Muscle of leg (tissue), 3 donors: ENCODE measurements at regions not wholly inside any gene's neighbourhood (a gene's known extent, or its start where the extent isn't known, plus 50 kb on each side); places are given as distances from the start of the nearest gene placed in this dataset.

ENCODE experiments used
- DNase-seq: peaks from one replicate; pipeline ENCODE4 v3.0.0; 2013
- H3K27ac ChIP-seq: one replicate; pipeline ENCODE4 v1.5.1; 2013; ENCODE audit warnings: mild to moderate bottlenecking, low read length, control low read depth
- H3K27me3 ChIP-seq: one replicate; pipeline ENCODE4 v1.6.1; 2013; ENCODE audit warnings: low read length; ENCODE audit not compliant: control insufficient read depth, insufficient read depth
- H3K36me3 ChIP-seq: one replicate; pipeline ENCODE4 v1.6.1; 2013; ENCODE audit warnings: low read length; ENCODE audit not compliant: control insufficient read depth, insufficient read depth
- H3K4me1 ChIP-seq: one replicate; pipeline ENCODE4 v1.6.1; 2013; ENCODE audit warnings: low read length; ENCODE audit not compliant: control insufficient read depth, insufficient read depth
- H3K4me3 ChIP-seq: one replicate; pipeline ENCODE4 v1.5.1; 2013; ENCODE audit warnings: low read length, control low read depth
- H3K9me3 ChIP-seq: replicated peaks from 2 replicates; pipeline ENCODE4 v1.6.1; 2013; ENCODE audit warnings: low read depth, low read length; ENCODE audit not compliant: control insufficient read depth
- WGBS: methylation state at CpG from one replicate; pipeline ENCODE4 v1.1.5; 2013; ENCODE audit warnings: missing lambda C conversion rate; ENCODE audit not compliant: insufficient coverage; 5-methylcytosine and 5-hydroxymethylcytosine counted together

DNA sequence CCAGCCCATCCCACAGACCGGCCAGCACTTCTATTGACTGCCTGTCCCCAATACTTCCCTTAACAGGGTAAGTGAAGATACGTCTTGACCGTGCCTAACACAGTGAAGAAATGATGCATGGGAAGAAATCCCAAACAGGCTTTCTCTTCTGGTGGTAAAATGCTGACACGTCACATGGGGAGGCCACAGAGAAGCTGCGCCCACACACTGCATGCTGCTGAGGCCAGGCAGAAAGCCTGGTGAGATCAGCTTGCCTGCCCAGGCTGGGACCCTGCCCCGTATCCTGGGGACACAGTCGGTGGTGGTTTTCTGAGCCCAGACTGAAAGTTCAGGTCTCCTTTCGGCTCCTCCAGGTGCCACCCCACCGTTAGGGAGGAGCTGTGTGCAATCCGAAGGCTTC lies 356.3 kb upstream of the MGMT start:
- H3K4me1 ChIP-seq, result no peaks in the 10 kb centered on the region
- no peaks in the 10 kb centered on the region for H3K9me3 ChIP-seq
- no peak for DNase-seq
- H3K4me3 ChIP-seq, result no peak overlapping the region
- WGBS, result 94% methylated on average over 9 of the region's 10 CpGs
- H3K27me3 ChIP-seq, result no peaks in the 10 kb centered on the region
- H3K36me3 ChIP-seq, result no peaks in the 10 kb centered on the region
- no peak overlapping the region for H3K27ac ChIP-seq

GRCh38 chr10:129111922-129112321 lies 355.1 kb upstream of the MGMT start:
- 55% methylated on average over 4 of the region's 6 CpGs for WGBS
- H3K27ac ChIP-seq, result no peak overlapping the region
- H3K36me3 ChIP-seq, result no peaks in the 10 kb centered on the region

GRCh38 chr10:129114588-129114987 lies 352.5 kb upstream of the MGMT start:
- no peak for DNase-seq
- H3K27me3 ChIP-seq, result no peaks in the 10 kb centered on the region
- H3K4me3 ChIP-seq, result no peak overlapping the region
- WGBS, result 79% methylated on average over 7 of the region's 10 CpGs
- no peaks in the 10 kb centered on the region for H3K4me1 ChIP-seq
- H3K27ac ChIP-seq, result no peak overlapping the region
- no peaks in the 10 kb centered on the region for H3K9me3 ChIP-seq
- no peaks in the 10 kb centered on the region for H3K36me3 ChIP-seq

More at GRCh38 chr10:129111922-129112321, 355.1 kb upstream of the MGMT start:
- Histone ChIP-seq H3K4me3 (no peak overlapping the region), H3K4me1 (no peaks in the 10 kb centered on the region), H3K27me3 (no peaks in the 10 kb centered on the region), H3K9me3 (no peaks in the 10 kb centered on the region)
- DNase-seq, result no peak

DNA sequence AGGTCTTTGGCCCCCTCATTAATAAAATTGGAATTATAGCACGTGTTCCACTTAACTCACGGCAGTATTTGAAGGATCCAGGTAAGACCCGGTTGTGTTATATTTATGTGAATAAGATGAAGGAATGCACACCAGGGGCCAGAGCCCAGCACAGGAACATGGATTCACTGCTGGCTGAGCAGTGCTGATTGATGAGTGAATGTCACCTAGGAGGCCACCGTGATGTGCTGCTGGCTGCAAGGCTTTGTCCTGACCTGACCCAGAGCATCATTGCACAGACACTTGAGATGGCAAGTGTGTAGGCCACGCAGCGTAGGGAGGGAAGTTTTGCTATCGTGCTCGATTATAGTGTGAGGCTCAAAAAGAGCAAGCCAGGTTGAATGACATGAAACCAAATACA lies 350.7 kb upstream of the MGMT start:
- Histone ChIP-seq H3K4me1 (no peaks in the 10 kb centered on the region), H3K4me3 (no peak overlapping the region), H3K27me3 (no peaks in the 10 kb centered on the region), H3K27ac (no peak overlapping the region), H3K9me3 (no peaks in the 10 kb centered on the region), H3K36me3 (no peaks in the 10 kb centered on the region)
- 80% methylated on average over 5 of the region's 8 CpGs for WGBS
- no peak for DNase-seq

DNA sequence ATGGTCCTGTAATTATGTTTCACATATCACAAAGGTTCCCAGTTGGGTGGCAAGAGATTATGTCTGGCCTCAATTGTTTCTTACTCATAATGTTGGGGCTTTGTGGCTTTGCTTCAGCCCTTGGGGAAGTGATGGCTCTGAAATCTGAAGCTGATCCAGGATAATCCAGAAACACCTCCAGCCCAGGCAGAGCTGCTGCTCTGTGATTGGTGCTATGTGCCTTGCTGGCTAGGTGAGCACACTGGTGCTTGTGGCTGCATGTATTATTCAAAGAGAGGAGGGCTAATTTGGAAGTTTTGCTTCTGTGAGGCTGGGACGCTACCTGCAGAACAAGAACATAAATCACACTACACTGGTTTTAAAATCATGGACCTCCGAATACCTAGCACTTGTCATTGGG lies 346.6 kb upstream of the MGMT start:
- H3K27me3 ChIP-seq, result no peaks in the 10 kb centered on the region
- no peak overlapping the region for H3K4me3 ChIP-seq
- H3K27ac ChIP-seq, result no peak overlapping the region
- no peaks in the 10 kb centered on the region for H3K4me1 ChIP-seq
- H3K9me3 ChIP-seq, result no peaks in the 10 kb centered on the region
- DNase-seq, result no peak
- no CpG with 5 or more reads among the region's 2 CpGs for WGBS
- no peaks in the 10 kb centered on the region for H3K36me3 ChIP-seq

GRCh38 chr10:129122846-129123245 lies 344.2 kb upstream of the MGMT start:
- H3K4me3 ChIP-seq, result no peak overlapping the region
- peaks cover 3% of the 10 kb centered on the region for H3K9me3 ChIP-seq
- WGBS, result 86% methylated on average over 2 of the region's 3 CpGs
- H3K4me1 ChIP-seq, result no peaks in the 10 kb centered on the region
- DNase-seq, result no peak
- H3K36me3 ChIP-seq, result no peaks in the 10 kb centered on the region
- no peak overlapping the region for H3K27ac ChIP-seq
- H3K27me3 ChIP-seq, result no peaks in the 10 kb centered on the region

DNA sequence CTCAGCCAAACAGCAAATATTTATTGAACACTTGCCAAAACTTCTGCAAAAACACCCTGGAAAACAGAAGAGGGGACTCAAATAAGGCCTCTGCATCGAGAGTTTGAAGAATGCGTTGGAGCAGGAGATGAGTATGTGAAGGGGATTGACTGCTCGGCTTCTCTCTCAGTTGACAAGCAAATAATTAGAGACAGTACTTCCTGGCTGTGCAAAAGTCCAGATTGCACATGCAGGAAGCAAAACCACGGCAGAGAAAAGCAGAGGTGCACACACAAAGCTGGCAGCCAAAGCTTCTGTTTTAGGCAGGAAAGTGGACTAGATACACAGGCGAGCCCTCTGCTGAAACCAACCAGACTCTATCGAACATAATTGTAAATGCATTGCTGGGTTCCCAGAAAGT lies 343.6 kb upstream of the MGMT start:
- H3K9me3 ChIP-seq, result peaks cover 3% of the 10 kb centered on the region
- DNase-seq, result peak; percentile 34
- no peak overlapping the region for H3K27ac ChIP-seq
- no peaks in the 10 kb centered on the region for H3K36me3 ChIP-seq
- no peaks in the 10 kb centered on the region for H3K27me3 ChIP-seq
- H3K4me1 ChIP-seq, result no peaks in the 10 kb centered on the region
- WGBS, result 25% methylated on average over 5 of the region's 6 CpGs
- no peak overlapping the region for H3K4me3 ChIP-seq

GRCh38 chr10:129126982-129127381 lies 340.1 kb upstream of the MGMT start:
- DNase-seq, result no peak
- H3K36me3 ChIP-seq, result no peaks in the 10 kb centered on the region
- no CpG with 5 or more reads among the region's 4 CpGs for WGBS
- peaks cover 2% of the 10 kb centered on the region for H3K4me1 ChIP-seq
- H3K27ac ChIP-seq, result no peak overlapping the region
- H3K27me3 ChIP-seq, result peaks cover 2% of the 10 kb centered on the region
- no peak overlapping the region for H3K4me3 ChIP-seq
- H3K9me3 ChIP-seq, result peaks cover 3% of the 10 kb centered on the region

- no peaks in the 10 kb centered on the region for H3K9me3 ChIP-seq
- peaks cover 2% of the 10 kb centered on the region for H3K27me3 ChIP-seq
- peak; percentile 94 for DNase-seq
- H3K4me3 ChIP-seq, result no peak overlapping the region
- peak overlapping the region; percentile 15 for H3K27ac ChIP-seq
- H3K36me3 ChIP-seq, result no peaks in the 10 kb centered on the region
- 24% methylated on average over 2 of the region's 12 CpGs for WGBS
- H3K4me1 ChIP-seq, result peaks cover 2% of the 10 kb centered on the region
Observed at GRCh38 chr10:129131457-129132132, 335.4 kb upstream of the MGMT start.

DNA sequence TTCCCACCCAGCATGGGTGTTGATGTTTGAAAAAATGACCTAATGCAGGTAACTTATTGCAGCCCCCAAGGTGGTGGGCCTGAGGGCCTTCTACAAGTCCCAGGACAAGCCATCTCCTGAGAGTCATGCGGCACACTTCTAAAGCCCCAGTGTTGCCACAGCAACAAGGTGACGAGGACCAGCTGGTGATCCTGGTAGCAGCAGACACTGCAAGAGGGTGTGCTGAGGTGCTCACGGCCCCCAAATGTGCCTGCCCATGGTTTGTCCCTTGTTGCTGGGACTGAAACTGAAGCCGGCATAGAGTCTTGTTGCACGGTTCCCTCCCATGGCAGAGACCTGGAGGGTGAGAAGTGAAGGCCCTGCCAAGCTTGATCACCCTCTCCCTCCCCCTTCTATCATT lies 333.2 kb upstream of the MGMT start:
- H3K27me3 ChIP-seq, result peaks cover 2% of the 10 kb centered on the region
- 91% methylated on average over 3 of the region's 5 CpGs for WGBS

GRCh38 chr10:129134371-129134770 lies 332.7 kb upstream of the MGMT start:
- Histone ChIP-seq H3K4me3 (no peak overlapping the region), H3K27me3 (peaks cover 2% of the 10 kb centered on the region), H3K36me3 (no peaks in the 10 kb centered on the region), H3K27ac (no peak overlapping the region), H3K4me1 (peaks cover 2% of the 10 kb centered on the region), H3K9me3 (no peaks in the 10 kb centered on the region)
- DNase-seq, result no peak
- WGBS, result 78% methylated on average over 2 of the region's 11 CpGs

More for the DNA sequence above, 333.2 kb upstream of the MGMT start:
- no peak overlapping the region for H3K27ac ChIP-seq
- H3K9me3 ChIP-seq, result no peaks in the 10 kb centered on the region
- no peaks in the 10 kb centered on the region for H3K36me3 ChIP-seq
- DNase-seq, result no peak
- no peak overlapping the region for H3K4me3 ChIP-seq
- H3K4me1 ChIP-seq, result peaks cover 2% of the 10 kb centered on the region
